NB4 (cell line): ENCODE measurements at regions not wholly inside any gene's neighbourhood (a gene's known extent, or its start where the extent isn't known, plus 50 kb on each side); places are given as distances from the start of the nearest gene placed in this dataset.

Experiments
- DNase-seq: peaks from one replicate; pipeline ENCODE4 v3.0.0; 2010; ENCODE audit warnings: low read depth
- H3K4me3 ChIP-seq: one replicate; pipeline ENCODE4 v1.5.1; 2011; ENCODE audit warnings: mild to moderate bottlenecking, low read depth, low read length, moderate library complexity
- MYC ChIP-seq: IDR thresholded peaks from 2 replicates; pipeline ENCODE4 v1.6.1; 2011; ENCODE audit warnings: low read depth, low read length
- POLR2A ChIP-seq: IDR thresholded peaks from 2 replicates; pipeline ENCODE4 v1.6.1; 2011; ENCODE audit warnings: mild to moderate bottlenecking; ENCODE audit not compliant: insufficient read length; ENCODE audit errors: extremely low read depth
- TF ChIP-seq, protein P1 (sequence below): IDR thresholded peaks from 2 replicates; pipeline ENCODE4 v1.6.1; 2011; ENCODE audit warnings: low read depth, low read length
- TF ChIP-seq, protein P2 (sequence below): IDR thresholded peaks from one replicate; pipeline ENCODE4 v1.5.1; 2012; ENCODE audit warnings: low read depth, low read length

DNA sequence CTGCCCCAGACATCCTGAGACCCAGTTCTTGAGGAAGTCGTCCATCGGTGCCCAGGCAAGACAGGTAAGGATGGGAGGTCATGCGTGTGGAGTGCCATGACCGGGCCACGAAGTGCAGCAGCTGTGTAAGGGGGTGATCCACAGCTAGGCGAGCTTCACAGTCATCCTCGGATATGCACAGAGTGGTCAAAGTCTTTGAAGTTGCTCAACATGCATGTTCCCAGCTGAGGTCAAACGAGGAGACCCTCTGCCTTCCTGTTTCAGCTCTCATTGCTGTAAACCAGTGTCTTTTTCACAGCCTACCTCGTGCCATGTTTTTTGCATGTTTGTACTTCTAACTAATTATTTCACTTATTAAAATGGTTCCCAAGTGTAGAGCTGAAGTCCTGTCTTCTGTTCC lies 109.9 kb upstream of the TBL1X start:
- H3K4me3 ChIP-seq: no peak overlapping the region
- DNase-seq: peak; percentile 61
- TF ChIP-seq, protein P1, sequence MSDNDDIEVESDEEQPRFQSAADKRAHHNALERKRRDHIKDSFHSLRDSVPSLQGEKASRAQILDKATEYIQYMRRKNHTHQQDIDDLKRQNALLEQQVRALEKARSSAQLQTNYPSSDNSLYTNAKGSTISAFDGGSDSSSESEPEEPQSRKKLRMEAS: no peak
- TF ChIP-seq, protein P2, sequence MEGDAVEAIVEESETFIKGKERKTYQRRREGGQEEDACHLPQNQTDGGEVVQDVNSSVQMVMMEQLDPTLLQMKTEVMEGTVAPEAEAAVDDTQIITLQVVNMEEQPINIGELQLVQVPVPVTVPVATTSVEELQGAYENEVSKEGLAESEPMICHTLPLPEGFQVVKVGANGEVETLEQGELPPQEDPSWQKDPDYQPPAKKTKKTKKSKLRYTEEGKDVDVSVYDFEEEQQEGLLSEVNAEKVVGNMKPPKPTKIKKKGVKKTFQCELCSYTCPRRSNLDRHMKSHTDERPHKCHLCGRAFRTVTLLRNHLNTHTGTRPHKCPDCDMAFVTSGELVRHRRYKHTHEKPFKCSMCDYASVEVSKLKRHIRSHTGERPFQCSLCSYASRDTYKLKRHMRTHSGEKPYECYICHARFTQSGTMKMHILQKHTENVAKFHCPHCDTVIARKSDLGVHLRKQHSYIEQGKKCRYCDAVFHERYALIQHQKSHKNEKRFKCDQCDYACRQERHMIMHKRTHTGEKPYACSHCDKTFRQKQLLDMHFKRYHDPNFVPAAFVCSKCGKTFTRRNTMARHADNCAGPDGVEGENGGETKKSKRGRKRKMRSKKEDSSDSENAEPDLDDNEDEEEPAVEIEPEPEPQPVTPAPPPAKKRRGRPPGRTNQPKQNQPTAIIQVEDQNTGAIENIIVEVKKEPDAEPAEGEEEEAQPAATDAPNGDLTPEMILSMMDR: no peak
- TF ChIP-seq MYC (no peak), POLR2A (no peak)

DNA sequence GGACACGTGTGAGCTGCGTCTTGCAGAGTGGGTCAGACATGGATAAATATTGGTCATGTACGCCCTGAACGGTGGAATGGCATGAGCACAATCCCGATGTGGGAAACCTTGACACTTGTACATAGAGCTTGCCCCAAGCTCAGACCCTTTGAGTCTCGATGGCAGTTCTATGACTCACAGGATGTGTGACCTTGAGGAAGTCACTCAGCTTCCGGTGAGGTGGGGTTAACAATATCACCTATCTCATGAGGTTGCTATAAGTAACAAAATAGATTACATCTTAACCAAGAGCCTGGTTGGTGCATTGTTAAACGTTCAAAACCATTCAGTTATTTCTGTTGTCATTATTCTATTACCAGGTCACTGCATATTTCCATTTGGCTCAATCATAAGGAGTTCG lies 109.1 kb upstream of the TBL1X start:
- H3K4me3 ChIP-seq: no peak overlapping the region
- DNase-seq: peak; percentile 86
- TF ChIP-seq, protein P1: no peak
- TF ChIP-seq, protein P2: no peak
- TF ChIP-seq POLR2A (no peak), MYC (no peak)

DNA sequence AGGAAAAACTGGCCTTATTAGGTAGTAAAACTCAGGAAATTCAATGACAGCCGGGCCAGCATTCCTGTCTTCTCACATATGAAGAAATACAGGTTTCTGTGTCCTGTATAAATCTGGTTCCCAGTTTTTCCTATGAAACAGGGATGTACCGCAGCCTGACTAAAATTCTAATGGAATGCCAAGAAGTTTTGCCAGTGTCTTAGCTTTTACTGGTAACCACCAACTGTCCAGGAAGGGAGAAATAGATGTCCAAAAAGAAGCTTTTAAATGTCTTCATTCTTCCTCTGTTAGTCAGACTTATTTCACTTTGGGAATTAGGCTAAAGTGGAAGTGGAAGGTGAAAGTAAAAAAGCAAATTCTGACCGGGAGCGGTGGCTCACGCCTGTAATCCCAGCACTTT lies 108.0 kb upstream of the TBL1X start:
- TF ChIP-seq, protein P2: no peak
- TF ChIP-seq, protein P1: no peak
- TF ChIP-seq POLR2A (no peak), MYC (no peak)
- no peak overlapping the region for H3K4me3 ChIP-seq
- DNase-seq: no peak

DNA sequence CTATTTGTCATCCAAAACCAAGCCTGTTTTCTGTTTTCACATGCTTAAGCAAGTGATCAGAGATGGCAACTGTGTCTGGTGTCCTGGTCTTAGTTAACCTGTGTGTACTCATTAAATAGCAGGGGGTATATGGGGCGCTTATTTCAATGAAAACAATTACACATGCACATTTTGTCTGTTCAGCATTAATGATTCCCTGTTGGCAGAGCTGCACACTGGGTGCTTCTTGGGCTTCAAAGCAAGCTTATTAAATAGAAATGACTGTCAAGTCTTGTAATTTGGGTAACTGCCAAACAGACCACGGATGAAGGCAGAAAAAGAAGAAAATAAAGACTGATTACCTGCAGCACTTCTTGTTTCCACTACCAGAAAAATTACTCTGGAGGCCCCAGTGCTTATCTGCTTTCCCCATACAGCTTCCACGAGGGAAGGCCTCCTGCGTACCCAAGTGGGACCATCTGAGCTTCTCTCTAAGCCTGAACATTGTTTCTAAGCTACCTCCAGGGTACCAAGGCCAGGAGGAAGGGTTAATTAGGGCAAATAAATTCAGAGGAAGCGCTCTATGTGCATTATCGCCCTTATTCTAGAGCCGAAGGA lies 107.2 kb upstream of the TBL1X start:
- TF ChIP-seq, protein P2: no peak
- TF ChIP-seq MYC (no peak), POLR2A (no peak)
- TF ChIP-seq, protein P1: no peak
- no peak overlapping the region for H3K4me3 ChIP-seq
- no peak for DNase-seq

DNA sequence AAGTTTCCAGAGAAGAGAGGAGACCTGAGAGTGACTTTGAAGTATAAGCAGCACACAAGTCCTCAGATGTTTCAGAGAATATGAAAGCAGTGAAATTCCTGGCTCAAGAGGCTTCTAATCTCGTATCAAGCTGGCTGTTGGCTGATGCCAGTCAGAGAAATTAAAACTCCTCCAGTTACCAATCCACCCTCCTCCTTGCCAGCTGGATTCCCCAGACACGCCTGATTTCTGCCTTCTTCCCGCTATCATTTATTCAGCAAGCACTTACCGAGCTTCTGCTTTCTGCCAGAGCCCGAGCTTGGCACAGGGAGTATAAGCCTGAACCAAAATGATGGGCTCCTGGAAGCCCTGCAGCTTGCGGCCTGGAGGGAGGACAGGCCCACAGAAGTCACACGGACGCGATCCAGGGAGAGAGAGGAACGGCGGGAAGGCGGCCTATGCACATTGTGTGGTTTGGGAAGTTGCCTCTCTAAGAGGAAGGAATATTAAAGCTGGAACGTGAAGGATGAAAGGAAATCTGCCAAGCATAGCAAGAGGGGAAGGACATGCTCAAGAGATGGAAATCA lies 102.4 kb upstream of the TBL1X start:
- no peak overlapping the region for H3K4me3 ChIP-seq

DNA sequence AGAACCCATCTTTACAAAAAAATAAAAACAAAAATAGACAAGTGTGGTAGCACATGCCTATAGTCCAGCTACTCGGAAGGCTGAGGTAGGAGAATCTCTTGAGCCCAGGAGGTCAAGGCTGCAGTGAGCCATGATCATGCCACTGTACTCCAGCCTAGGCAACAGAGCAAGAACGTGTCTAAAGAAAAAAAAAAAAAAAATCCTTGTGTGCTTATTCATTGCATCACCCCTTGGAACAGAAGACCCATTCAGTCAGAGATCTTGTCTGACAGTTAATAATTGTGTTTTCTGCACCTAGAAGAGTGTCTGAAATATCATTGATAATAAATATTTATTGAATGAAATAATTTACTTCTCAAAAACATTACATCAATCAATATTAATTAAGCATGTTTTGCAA lies 97.4 kb upstream of the TBL1X start:
- no peak for DNase-seq
- TF ChIP-seq MYC: no peak
- TF ChIP-seq, protein P2: no peak
- no peak for TF ChIP-seq POLR2A
- TF ChIP-seq, protein P1: no peak
- no peak overlapping the region for H3K4me3 ChIP-seq

More for the DNA sequence above, 102.4 kb upstream of the TBL1X start:
- no peak for TF ChIP-seq POLR2A
- DNase-seq: no peak
